GM06990 (cell line): ENCODE measurements at regions not wholly inside any gene's neighbourhood (a gene's known extent, or its start where the extent isn't known, plus 50 kb on each side); places are given as distances from the start of the nearest gene placed in this dataset.

Source experiments
- DNase-seq: peaks from one replicate; pipeline ENCODE4 v3.0.0-alpha.2; 2011; ENCODE audit not compliant: insufficient read length; ENCODE audit errors: extremely low read depth
- H3K27me3 ChIP-seq: replicated peaks from 2 replicates; pipeline ENCODE4 v1.6.0; 2011; ENCODE audit warnings: low read length; ENCODE audit not compliant: control insufficient read depth, insufficient read depth
- H3K36me3 ChIP-seq: 2 replicates; pipeline ENCODE4 v1.5.1; 2011; ENCODE audit warnings: low read length; ENCODE audit not compliant: control insufficient read depth, insufficient read depth
- H3K4me3 ChIP-seq: replicated peaks from 2 replicates; pipeline ENCODE4 v1.5.1; 2011; ENCODE audit warnings: low read depth, mild to moderate bottlenecking, control low read depth, low read length
- CTCF ChIP-seq: IDR thresholded peaks from 2 replicates; pipeline ENCODE4 v1.5.1; 2011; ENCODE audit warnings: low read length, control low read depth, mild to moderate bottlenecking, inconsistent platforms; ENCODE audit not compliant: insufficient read depth, poor library complexity, severe bottlenecking

- DNase-seq = no peak
- no peak for TF ChIP-seq CTCF
Observed at GRCh38 chr6:140478631-140479030, 1104.2 kb upstream of the CITED2 start.

GRCh38 chr6:140475086-140475485 is 1100.6 kb upstream of the CITED2 start:
- Histone ChIP-seq H3K36me3 (no peaks in the 10 kb centered on the region), H3K4me3 (no peak overlapping the region), H3K27me3 (no peaks in the 10 kb centered on the region)
- TF ChIP-seq CTCF = no peak
- no peak for DNase-seq

More at GRCh38 chr6:140478631-140479030, 1104.2 kb upstream of the CITED2 start:
- H3K27me3 ChIP-seq = no peaks in the 10 kb centered on the region
- H3K4me3 ChIP-seq = no peak overlapping the region
- H3K36me3 ChIP-seq = no peaks in the 10 kb centered on the region

GRCh38 chr6:140464720-140465119 is 1090.3 kb upstream of the CITED2 start:
- Histone ChIP-seq H3K36me3 (no peaks in the 10 kb centered on the region), H3K27me3 (no peaks in the 10 kb centered on the region), H3K4me3 (no peak overlapping the region)
- no peak for TF ChIP-seq CTCF
- DNase-seq = no peak

- TF ChIP-seq CTCF = no peak
- H3K4me3 ChIP-seq = no peak overlapping the region
- H3K27me3 ChIP-seq = no peaks in the 10 kb centered on the region
- H3K36me3 ChIP-seq = no peaks in the 10 kb centered on the region
- DNase-seq = no peak
Observed at GRCh38 chr6:140463312-140463710, 1088.9 kb upstream of the CITED2 start.

- Histone ChIP-seq H3K36me3 (no peaks in the 10 kb centered on the region), H3K4me3 (no peak overlapping the region), H3K27me3 (no peaks in the 10 kb centered on the region)
- no peak for TF ChIP-seq CTCF
- DNase-seq = no peak
Observed at GRCh38 chr6:140462453-140463311, 1088.2 kb upstream of the CITED2 start.
